IMR-90 (cell line): ENCODE measurements at regions not wholly inside any gene's neighbourhood (a gene's known extent, or its start where the extent isn't known, plus 50 kb on each side); places are given as distances from the start of the nearest gene placed in this dataset.

Source experiments
- CEBPB ChIP-seq: IDR thresholded peaks from 2 replicates; pipeline ENCODE4 v1.6.1; 2012; ENCODE audit warnings: low read depth, low read length, improper control_type of control experiment
- CTCF ChIP-seq: conservative IDR thresholded peaks from 2 replicates; pipeline ENCODE4 v1.5.1; 2012; ENCODE audit warnings: mild to moderate bottlenecking, low read depth, low read length, improper control_type of control experiment
- POLR2A ChIP-seq: IDR thresholded peaks from 2 replicates; pipeline ENCODE4 v1.6.1; 2012; ENCODE audit warnings: mild to moderate bottlenecking, low read depth, low read length
- RAD21 ChIP-seq: IDR thresholded peaks from 2 replicates; pipeline ENCODE4 v1.6.1; 2012; ENCODE audit warnings: low read length, improper control_type of control experiment

DNA sequence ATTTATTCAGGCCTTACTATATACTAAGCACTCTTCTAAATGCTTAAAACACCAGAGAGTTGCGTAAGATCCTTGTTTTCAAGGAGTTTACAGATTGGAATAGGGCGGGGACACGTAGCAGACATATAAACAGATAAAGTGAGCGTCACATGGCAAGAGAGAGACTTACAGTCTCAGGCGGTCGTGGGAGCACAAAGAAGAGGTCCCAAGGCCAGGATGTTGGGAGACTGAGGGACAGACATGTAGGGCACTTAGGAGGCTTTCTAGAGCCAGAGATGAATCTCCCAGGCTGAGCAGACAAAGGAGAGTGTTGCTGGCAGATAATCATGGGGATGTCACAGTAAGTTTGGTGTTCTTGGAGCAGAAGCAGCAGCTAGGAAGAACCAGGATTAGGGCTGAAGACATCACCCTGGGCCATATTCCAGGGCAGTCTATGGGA, 119.1 kb upstream of the ANKFN1 start:
- no peak for TF ChIP-seq CTCF
- TF ChIP-seq RAD21, result no peak
- TF ChIP-seq POLR2A, result no peak
- TF ChIP-seq CEBPB, result peak; percentile 59
